Activated CD8-positive, alpha-beta T cell treated with anti-CD3 and anti-CD28 coated beads for 36 hours (primary cell): ENCODE measurements at regions not wholly inside any gene's neighbourhood (a gene's known extent, or its start where the extent isn't known, plus 50 kb on each side); places are given as distances from the start of the nearest gene placed in this dataset.
A peak's percentile ranks its signal among the peaks of the same experiment; 100 is the strongest.

Source experiments
- ATAC-seq: fragments of 200-7000 bp; cut with Tn5 transposase; one replicate; pipeline ENCODE4 v1.10.0; 2021; ENCODE audit warnings: mild to moderate bottlenecking, moderate library complexity
- CTCF ChIA-PET: fragments of 350-600 bp; sonication (Branson Sonifier 250); formaldehyde crosslinking; loops from one replicate; lab custom pipeline; 2021; ENCODE audit warnings: antibody characterized with exemption; lab: Charles Lee
- POLR2A ChIA-PET: fragments of 350-600 bp; sonication (Branson Sonifier 250); formaldehyde crosslinking; loops from one replicate; lab custom pipeline; 2021; ENCODE audit warnings: antibody characterized with exemption; lab: Charles Lee
- DNase-seq: peaks from one replicate; pipeline ENCODE4 v3.0.0-alpha.2; 2020
- H3K27ac Mint-ChIP-seq: one replicate; pipeline ENCODE4 v1.8.0; 2021; ENCODE audit warnings: mild to moderate bottlenecking, mixed read lengths
- H3K27me3 Mint-ChIP-seq: one replicate; pipeline ENCODE4 v1.8.0; 2021; ENCODE audit warnings: mixed read lengths
- H3K36me3 Mint-ChIP-seq: one replicate; pipeline ENCODE4 v1.8.0; 2021; ENCODE audit warnings: low read depth, mixed read lengths
- H3K4me1 Mint-ChIP-seq: one replicate; pipeline ENCODE4 v1.8.0; 2021; ENCODE audit warnings: low read depth, mixed read lengths
- H3K4me3 Mint-ChIP-seq: one replicate; pipeline ENCODE4 v1.8.0; 2021; ENCODE audit warnings: mild to moderate bottlenecking, moderate library complexity, mixed read lengths
- H3K9me3 Mint-ChIP-seq: one replicate; pipeline ENCODE4 v1.8.0; 2021; ENCODE audit warnings: mixed read lengths
- CTCF ChIP-seq: fragments of 200-600 bp; IDR thresholded peaks from one replicate; pipeline ENCODE4 v1.8.0; 2022; ENCODE audit warnings: antibody characterized with exemption, mild to moderate bottlenecking
- intact Hi-C: fragments of 100-400 bp; cut with micrococcal nuclease; formaldehyde crosslinking; loops from one replicate; pipeline ENCODE4 v1.10.0; 2022

GRCh38 chr13:44110091-44110621 is 230.5 kb downstream of the LACC1 start:
- ChIA-PET CTCF (no interaction called here), POLR2A (no interaction called here)
- H3K27me3 Mint-ChIP-seq, result no peaks in the 10 kb centered on the region
- H3K9me3 Mint-ChIP-seq, result no peaks in the 10 kb centered on the region
- intact Hi-C loops, result no loop called here
- no peak for DNase-seq
- H3K27ac Mint-ChIP-seq, result no peak overlapping the region
- H3K36me3 Mint-ChIP-seq, result no peaks in the 10 kb centered on the region
- no peak overlapping the region for H3K4me3 Mint-ChIP-seq
- no peak for ATAC-seq
- peaks cover 8% of the 10 kb centered on the region for H3K4me1 Mint-ChIP-seq
- TF ChIP-seq CTCF, result no peak

GRCh38 chr13:44111701-44112100 is 232.0 kb downstream of the LACC1 start:
- ATAC-seq, result no peak
- POLR2A ChIA-PET, result no interaction called here
- intact Hi-C loops, result no loop called here
- no peak overlapping the region for H3K4me3 Mint-ChIP-seq
- H3K27me3 Mint-ChIP-seq, result no peaks in the 10 kb centered on the region
- H3K27ac Mint-ChIP-seq, result no peak overlapping the region
- no peak for DNase-seq
- TF ChIP-seq CTCF, result no peak
- no peaks in the 10 kb centered on the region for H3K9me3 Mint-ChIP-seq
- no peaks in the 10 kb centered on the region for H3K36me3 Mint-ChIP-seq
- CTCF ChIA-PET, result no interaction called here
- H3K4me1 Mint-ChIP-seq, result peaks cover 10% of the 10 kb centered on the region

- Mint-ChIP-seq H3K27ac (peak overlapping the region; percentile 21), H3K27me3 (no peaks in the 10 kb centered on the region), H3K9me3 (no peaks in the 10 kb centered on the region), H3K36me3 (no peaks in the 10 kb centered on the region), H3K4me1 (peaks cover 18% of the 10 kb centered on the region), H3K4me3 (no peak overlapping the region)
- intact Hi-C loops, result no loop called here
- no peak for TF ChIP-seq CTCF
- ChIA-PET CTCF (no interaction called here), POLR2A (no interaction called here)
- peak; percentile 45 for ATAC-seq
- DNase-seq, result no peak
These were observed 233.1 kb downstream of the LACC1 start for GRCh38 chr13:44112700-44113329.

GRCh38 chr13:44116562-44117332 is 237.0 kb downstream of the LACC1 start:
- Mint-ChIP-seq H3K36me3 (no peaks in the 10 kb centered on the region), H3K27me3 (no peaks in the 10 kb centered on the region), H3K27ac (peak overlapping the region; percentile 12), H3K9me3 (no peaks in the 10 kb centered on the region), H3K4me1 (peaks cover 18% of the 10 kb centered on the region), H3K4me3 (no peak overlapping the region)
- CTCF ChIA-PET, result interaction anchor here (0.6 to 1.7 kb wide), 3 partner anchors 16 to 74 kb away, joined by 3 read pairs; no protein-coding TSS in a partner anchor
- DNase-seq (peak; percentile 6), ATAC-seq (peak; percentile 55)
- intact Hi-C loops, result no loop called here
- TF ChIP-seq CTCF, result no peak
- POLR2A ChIA-PET, result no interaction called here

- Mint-ChIP-seq H3K4me3 (no peak overlapping the region), H3K9me3 (no peaks in the 10 kb centered on the region), H3K4me1 (peaks cover 18% of the 10 kb centered on the region), H3K27me3 (no peaks in the 10 kb centered on the region), H3K27ac (no peak overlapping the region), H3K36me3 (no peaks in the 10 kb centered on the region)
- TF ChIP-seq CTCF, result no peak
- CTCF ChIA-PET, result interaction anchor here (0.6 to 1.7 kb wide), 2 partner anchors 26 to 73 kb away, joined by 3 read pairs; no protein-coding TSS in a partner anchor
- DNase-seq (no peak), ATAC-seq (peak; percentile 69)
- intact Hi-C loops, result no loop called here
- POLR2A ChIA-PET, result no interaction called here
These were observed 237.6 kb downstream of the LACC1 start for GRCh38 chr13:44117351-44117750.
